ENCODE measurements at regions not wholly inside any gene's neighbourhood (a gene's known extent, or its start where the extent isn't known, plus 50 kb on each side); places are given as distances from the start of the nearest gene placed in this dataset.
"Not testable (repeated sequence)": the region's sequence is repeated elsewhere in the genome, so short reads cannot be mapped to it uniquely, and the experiment has no call there.

DNA sequence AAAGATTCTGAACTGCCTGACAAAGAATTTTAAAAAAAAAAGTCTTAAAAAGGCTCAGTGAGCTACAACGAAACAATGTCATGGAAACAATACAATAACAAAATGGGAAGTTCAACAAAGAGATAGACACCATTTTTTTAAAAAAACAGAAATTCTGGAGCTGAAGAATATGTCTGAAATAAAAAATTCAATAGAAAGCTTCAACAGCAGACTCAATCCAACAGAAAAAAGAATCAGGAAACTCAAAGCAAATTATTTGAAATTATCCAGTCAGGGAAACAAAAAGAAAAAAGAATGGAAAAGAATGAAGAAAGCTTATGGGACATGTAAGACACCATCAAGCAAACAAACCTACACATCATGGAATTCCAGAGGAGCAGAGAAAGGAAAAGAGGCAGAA lies 118.5 kb upstream of the LGR5 start:
- no peak for TF ChIP-seq POLR2A (IDR thresholded peaks at IDR 0.05)
- TF ChIP-seq, protein P1, sequence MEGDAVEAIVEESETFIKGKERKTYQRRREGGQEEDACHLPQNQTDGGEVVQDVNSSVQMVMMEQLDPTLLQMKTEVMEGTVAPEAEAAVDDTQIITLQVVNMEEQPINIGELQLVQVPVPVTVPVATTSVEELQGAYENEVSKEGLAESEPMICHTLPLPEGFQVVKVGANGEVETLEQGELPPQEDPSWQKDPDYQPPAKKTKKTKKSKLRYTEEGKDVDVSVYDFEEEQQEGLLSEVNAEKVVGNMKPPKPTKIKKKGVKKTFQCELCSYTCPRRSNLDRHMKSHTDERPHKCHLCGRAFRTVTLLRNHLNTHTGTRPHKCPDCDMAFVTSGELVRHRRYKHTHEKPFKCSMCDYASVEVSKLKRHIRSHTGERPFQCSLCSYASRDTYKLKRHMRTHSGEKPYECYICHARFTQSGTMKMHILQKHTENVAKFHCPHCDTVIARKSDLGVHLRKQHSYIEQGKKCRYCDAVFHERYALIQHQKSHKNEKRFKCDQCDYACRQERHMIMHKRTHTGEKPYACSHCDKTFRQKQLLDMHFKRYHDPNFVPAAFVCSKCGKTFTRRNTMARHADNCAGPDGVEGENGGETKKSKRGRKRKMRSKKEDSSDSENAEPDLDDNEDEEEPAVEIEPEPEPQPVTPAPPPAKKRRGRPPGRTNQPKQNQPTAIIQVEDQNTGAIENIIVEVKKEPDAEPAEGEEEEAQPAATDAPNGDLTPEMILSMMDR (IDR thresholded peaks at IDR 0.05): no peak
- intact Hi-C loops (cut with DNase I): no loop called here
- no peak for ATAC-seq

DNA sequence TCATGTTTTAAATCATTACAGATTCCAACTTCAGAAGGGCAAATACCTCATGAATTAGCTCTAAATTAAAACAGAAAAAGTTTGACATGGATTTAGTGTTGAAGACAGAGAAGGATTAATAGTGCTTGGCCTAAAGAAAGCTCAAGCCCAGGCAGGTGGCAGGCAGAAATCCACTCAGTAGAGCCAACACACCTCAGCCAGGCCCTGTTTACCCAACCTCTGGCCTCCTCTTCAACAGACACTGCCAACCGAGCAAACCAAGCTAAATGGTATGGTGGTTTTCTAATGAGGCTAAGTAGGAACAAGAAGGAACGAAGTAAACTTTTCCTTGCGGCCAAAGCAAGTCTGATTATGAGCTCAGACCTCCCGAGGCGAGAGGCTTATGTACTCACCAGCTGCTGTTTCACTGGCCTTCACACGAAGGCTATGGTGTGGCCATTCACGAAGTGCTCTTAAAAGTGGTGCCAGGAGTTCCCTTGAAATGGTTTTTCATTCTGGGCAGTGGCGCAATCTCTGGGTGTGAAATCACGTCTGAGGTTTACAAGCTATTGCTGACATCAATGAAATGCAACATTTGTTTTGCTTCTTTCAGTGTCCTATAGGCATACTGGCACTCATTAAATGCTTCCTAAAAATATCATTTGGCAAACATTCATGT lies 124.1 kb upstream of the LGR5 start:
- intact Hi-C loops (cut with DNase I): no loop called here
- H3K27ac ChIP-seq: no peak overlapping the region
- TF ChIP-seq, protein P1 (IDR thresholded peaks at IDR 0.05): no peak
- TF ChIP-seq POLR2A (IDR thresholded peaks at IDR 0.05): no peak
- 70% methylated on average over 9 of the region's 9 CpGs for WGBS (ENCODE audit: insufficient coverage, low coverage, low lambda C conversion rate, missing lambda C conversion rate)
- no peak for DNase-seq
- H3K27me3 ChIP-seq: no peaks in the 10 kb centered on the region
- no peaks in the 10 kb centered on the region for H3K36me3 ChIP-seq
- no peaks in the 10 kb centered on the region for H3K9me3 ChIP-seq
- no peak for ATAC-seq
- no peak overlapping the region for H3K4me3 ChIP-seq
- H3K4me1 ChIP-seq: no peaks in the 10 kb centered on the region

More for the DNA sequence above, 118.5 kb upstream of the LGR5 start:
- DNase-seq: no peak
- no peaks in the 10 kb centered on the region for H3K4me1 ChIP-seq
- H3K27ac ChIP-seq: no peak overlapping the region
- peaks cover 0 to 9% (median 0%) of the 10 kb centered on the region in 4 donors for H3K9me3 ChIP-seq
- H3K27me3 ChIP-seq: no peaks in the 10 kb centered on the region
- no peaks in the 10 kb centered on the region for H3K36me3 ChIP-seq
- no peak overlapping the region for H3K4me3 ChIP-seq
- 50% methylated on average over 1 of the region's 1 CpG for WGBS (ENCODE audit: insufficient coverage, low coverage, low lambda C conversion rate, missing lambda C conversion rate)

DNA sequence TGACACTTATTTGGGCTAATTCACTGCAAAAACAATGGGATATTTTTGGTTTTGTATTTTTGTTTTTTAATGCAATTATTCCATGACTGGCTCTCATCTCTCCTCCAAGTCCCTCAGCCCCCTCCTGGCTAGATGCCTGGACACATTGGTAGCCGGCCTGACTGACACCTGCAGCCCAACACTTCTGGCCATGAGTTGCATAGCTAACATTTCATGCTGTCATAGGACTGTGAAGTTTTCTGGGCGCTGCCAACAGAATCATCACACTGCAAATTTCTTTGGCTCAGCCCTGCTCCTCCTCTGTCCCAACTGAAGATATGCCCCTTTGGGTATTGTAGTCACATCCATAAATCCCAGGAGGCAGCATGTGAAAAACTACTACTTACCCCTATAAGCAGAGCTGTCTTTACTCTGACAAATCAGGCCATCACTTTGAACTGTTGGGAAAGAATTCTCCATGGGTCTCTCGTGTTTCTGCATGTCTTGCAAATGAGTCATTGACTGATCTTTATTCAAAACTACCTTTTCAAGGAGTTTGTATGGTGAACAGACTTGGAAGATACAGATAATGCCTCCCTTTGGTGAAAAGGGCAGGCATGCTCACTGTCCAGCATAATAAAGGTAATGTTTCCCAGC lies 126.7 kb upstream of the LGR5 start:
- intact Hi-C loops (cut with DNase I): no loop called here
- WGBS (ENCODE audit: insufficient coverage, low coverage, low lambda C conversion rate, missing lambda C conversion rate): 44% methylated on average over 3 of the region's 3 CpGs
- TF ChIP-seq, protein P1 (IDR thresholded peaks at IDR 0.05): no peak
- no peak for TF ChIP-seq POLR2A (IDR thresholded peaks at IDR 0.05)
- no peaks in the 10 kb centered on the region for H3K4me1 ChIP-seq
- H3K27me3 ChIP-seq: no peaks in the 10 kb centered on the region
- no peak overlapping the region for H3K4me3 ChIP-seq
- peak in 1 of 3 donors; percentile 24 for DNase-seq
- no peak for ATAC-seq
- no peaks in the 10 kb centered on the region for H3K9me3 ChIP-seq
- H3K27ac ChIP-seq: no peak overlapping the region
- H3K36me3 ChIP-seq: no peaks in the 10 kb centered on the region

- H3K9me3 ChIP-seq; intact Hi-C loops (cut with DNase I); H3K4me3 ChIP-seq; H3K27ac ChIP-seq; H3K36me3 ChIP-seq; H3K27me3 ChIP-seq; ATAC-seq; H3K4me1 ChIP-seq; DNase-seq: not testable (repeated sequence)
- 59% methylated on average over 4 of the region's 4 CpGs for WGBS (ENCODE audit: insufficient coverage, low coverage, low lambda C conversion rate, missing lambda C conversion rate)
These were observed 128.0 kb upstream of the LGR5 start for GRCh38 chr12:71311611-71312010.

DNA sequence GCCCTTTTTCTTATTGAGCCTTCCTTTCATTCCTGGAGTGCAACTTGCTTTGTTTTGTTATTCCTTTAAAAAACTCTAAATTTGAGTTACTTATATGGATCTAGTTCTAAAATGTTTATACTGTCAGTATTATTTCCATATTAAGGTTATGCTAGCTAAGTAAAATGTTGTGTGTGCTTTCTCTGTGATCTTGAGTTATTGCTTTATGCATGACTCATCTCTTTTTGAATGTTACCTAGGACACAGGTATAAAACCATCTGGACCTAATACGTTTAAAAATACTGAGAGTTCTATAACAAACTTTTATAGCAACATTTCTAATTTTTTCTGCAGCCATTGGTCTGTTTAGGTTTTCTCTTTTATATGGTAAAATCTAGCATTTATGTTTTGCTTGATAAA lies 132.8 kb upstream of the LGR5 start:
- Histone ChIP-seq H3K4me3 (no peak overlapping the region), H3K4me1 (no peaks in the 10 kb centered on the region), H3K36me3 (no peaks in the 10 kb centered on the region), H3K27me3 (no peaks in the 10 kb centered on the region), H3K27ac (no peak overlapping the region), H3K9me3 (no peaks in the 10 kb centered on the region)
- intact Hi-C loops (cut with DNase I): no loop called here
- DNase-seq (no peak), ATAC-seq (no peak)
- no peak for TF ChIP-seq POLR2A (IDR thresholded peaks at IDR 0.05)
- TF ChIP-seq, protein P1 (IDR thresholded peaks at IDR 0.05): no peak
- WGBS (ENCODE audit: insufficient coverage, low coverage, low lambda C conversion rate, missing lambda C conversion rate): 47% methylated on average over 1 of the region's 1 CpG
